SK-N-SH (cell line): ENCODE measurements at regions not wholly inside any gene's neighbourhood (a gene's known extent, or its start where the extent isn't known, plus 50 kb on each side); places are given as distances from the start of the nearest gene placed in this dataset.
A peak's percentile ranks its signal among the peaks of the same experiment; 100 is the strongest.

ENCODE experiments used
- CTCF ChIA-PET: fragments of 300-600, 350-600 bp; formaldehyde crosslinking; extraction: SDS; loops from one replicate; lab custom pipeline; 2021; lab: Yijun Ruan, JAX
- POLR2A ChIA-PET: fragments of 350-600 bp; sonication (Branson Sonifier 250); formaldehyde crosslinking; extraction: SDS; loops from one replicate; lab custom pipeline; 2020; ENCODE audit warnings: antibody characterized with exemption, inconsistent platforms; lab: Yijun Ruan, JAX
- DNase-seq: peaks from one replicate; pipeline ENCODE4 v3.0.0; 2012
- H2AFZ ChIP-seq: fragments of 200-600 bp; sonication (generic); 2 replicates; pipeline ENCODE4 v1.8.1; 2016; ENCODE audit warnings: antibody characterized with exemption, mild to moderate bottlenecking, low read depth
- H3F3A ChIP-seq: fragments of 200-600 bp; sonication (generic); replicated peaks from 2 replicates; pipeline ENCODE3; 2016; ENCODE audit warnings: antibody characterized with exemption, mild to moderate bottlenecking; ENCODE audit not compliant: insufficient read depth
- H3K27ac ChIP-seq, 2 experiments: fragments of 200-500 bp in 1 of 2; fragments of 200-600 bp in 1 of 2; sonication (Bioruptor generic) in 1 of 2; sonication (generic), shearing (Covaris generic) in 1 of 2; 2 replicates each; pipeline versions ENCODE4 v1.5.1 to v1.6.1; 2014 to 2016; ENCODE audit warnings: low read depth in 2 of 2, inconsistent platforms in 1 of 2, low read length in 1 of 2, mild to moderate bottlenecking in 1 of 2, mixed read lengths in 1 of 2
- H3K27me3 ChIP-seq: fragments of 200-600 bp; sonication (generic), shearing (Covaris generic); 2 replicates; pipeline ENCODE4 v1.6.1; 2016; ENCODE audit warnings: mixed run types; ENCODE audit not compliant: insufficient read depth
- H3K36me3 ChIP-seq, 2 experiments: fragments of 200-500 bp in 1 of 2; fragments of 200-600 bp in 1 of 2; sonication (Bioruptor generic) in 1 of 2; sonication (generic) in 1 of 2; replicated peaks in 1 of 2; 2 replicates each; pipeline versions ENCODE3 to v1.5.1; 2014 to 2016; ENCODE audit warnings: low read length in 1 of 2, mild to moderate bottlenecking in 1 of 2; ENCODE audit not compliant: insufficient read depth in 2 of 2, control insufficient read depth in 1 of 2
- H3K4me1 ChIP-seq, 2 experiments: fragments of 200-500 bp in 1 of 2; fragments of 200-600 bp in 1 of 2; sonication (Bioruptor generic) in 1 of 2; sonication (generic), shearing (Covaris generic) in 1 of 2; 2 replicates each; pipeline versions ENCODE4 v1.5.1 to v1.6.1; 2014 to 2016; ENCODE audit warnings: low read depth in 1 of 2, low read length in 1 of 2, mixed run types in 1 of 2; ENCODE audit not compliant: insufficient read depth in 2 of 2, control insufficient read depth in 1 of 2
- H3K4me2 ChIP-seq: fragments of 200-600 bp; sonication (generic), shearing (Covaris generic); 2 replicates; pipeline ENCODE4 v1.6.1; 2017; ENCODE audit warnings: mixed run types
- H3K4me3 ChIP-seq, 2 experiments: fragments of 200-500 bp in 1 of 2; fragments of 200-600 bp in 1 of 2; sonication (Bioruptor generic) in 1 of 2; sonication (generic), shearing (Covaris generic) in 1 of 2; 2 replicates each; pipeline versions ENCODE4 v1.5.1 to v1.8.1; 2014 to 2016; ENCODE audit warnings: low read depth in 2 of 2, inconsistent platforms in 1 of 2, low read length in 1 of 2, mild to moderate bottlenecking in 1 of 2, mixed read lengths in 1 of 2, moderate library complexity in 1 of 2
- H3K79me2 ChIP-seq: fragments of 200-600 bp; sonication (generic); 2 replicates; pipeline ENCODE4 v1.8.1; 2017; ENCODE audit warnings: mild to moderate bottlenecking; ENCODE audit not compliant: insufficient read depth
- H3K9ac ChIP-seq: fragments of 200-600 bp; sonication (generic); 2 replicates; pipeline ENCODE4 v1.6.1; 2017; ENCODE audit warnings: mixed run types
- H3K9me2 ChIP-seq: fragments of 200-600 bp; sonication (generic); 2 replicates; pipeline ENCODE4 v1.6.1; 2017; ENCODE audit warnings: mixed run types
- H3K9me3 ChIP-seq: fragments of 200-600 bp; sonication (generic); 2 replicates; pipeline ENCODE4 v1.6.1; 2017; ENCODE audit warnings: mixed run types, mild to moderate bottlenecking, moderate library complexity
- H4K20me1 ChIP-seq: fragments of 200-600 bp; sonication (generic); 2 replicates; pipeline ENCODE4 v1.6.1; 2017; ENCODE audit warnings: mild to moderate bottlenecking, mixed run types; ENCODE audit not compliant: insufficient read depth
- EP300 ChIP-seq, 2 experiments: IDR thresholded peaks; 2 replicates each; pipeline versions ENCODE4 v1.4.0 to v1.6.1; 2012; ENCODE audit warnings: borderline replicate concordance in 1 of 2, low read depth in 1 of 2, low read length in 1 of 2
- EZH2phosphoT487 ChIP-seq: fragments of 200-600 bp; sonication (generic); IDR thresholded peaks from 2 replicates; pipeline ENCODE4 v1.6.1; 2017; ENCODE audit warnings: low read depth, mixed run types, mild to moderate bottlenecking, antibody characterized with exemption, moderate library complexity, borderline replicate concordance
- FOSL2 ChIP-seq: IDR thresholded peaks from 2 replicates; pipeline ENCODE4 v1.4.0; 2012; ENCODE audit warnings: low read depth, mild to moderate bottlenecking, moderate library complexity, borderline replicate concordance
- FOXJ3 ChIP-seq: sonication (generic); formaldehyde crosslinking; IDR thresholded peaks from 2 replicates; pipeline ENCODE4 v1.5.1; 2020; ENCODE audit warnings: mild to moderate bottlenecking, missing genetic modification reagents
- FOXM1 ChIP-seq: IDR thresholded peaks from 2 replicates; pipeline ENCODE4 v1.4.0; 2012; ENCODE audit warnings: low read depth, mild to moderate bottlenecking
- GABPA ChIP-seq: IDR thresholded peaks from 2 replicates; pipeline ENCODE4 v1.4.0; 2012; ENCODE audit warnings: low read depth, mild to moderate bottlenecking
- IRF3 ChIP-seq: fragments of 150-350 bp; IDR thresholded peaks from 2 replicates; pipeline ENCODE4 v1.6.1; 2016; ENCODE audit warnings: mild to moderate bottlenecking, low read depth, low read length
- MAX ChIP-seq: IDR thresholded peaks from 2 replicates; pipeline ENCODE4 v1.4.0; 2012; ENCODE audit warnings: low read depth
- MXI1 ChIP-seq: IDR thresholded peaks from 2 replicates; pipeline ENCODE4 v1.6.1; 2012; ENCODE audit warnings: mild to moderate bottlenecking, low read depth, low read length, improper control_type of control experiment
- NRF1 ChIP-seq: IDR thresholded peaks from 2 replicates; pipeline ENCODE4 v1.6.1; 2012; ENCODE audit warnings: low read depth, mild to moderate bottlenecking, low read length
- PBX3 ChIP-seq: IDR thresholded peaks from 2 replicates; pipeline ENCODE4; 2012
- POLR2AphosphoS5 ChIP-seq: IDR thresholded peaks from 2 replicates; pipeline ENCODE4 v1.6.1; 2012; ENCODE audit warnings: low read depth, low read length
- SMC3 ChIP-seq: IDR thresholded peaks from 2 replicates; pipeline ENCODE4 v1.6.1; 2012; ENCODE audit warnings: low read depth, low read length, improper control_type of control experiment
- TCF12 ChIP-seq: IDR thresholded peaks from 2 replicates; pipeline ENCODE4 v1.4.0; 2012
- USF1 ChIP-seq: IDR thresholded peaks from 2 replicates; pipeline ENCODE4 v1.4.0; 2012; ENCODE audit warnings: low read depth, borderline replicate concordance
- WGBS: methylation state at CpG from one replicate; pipeline ENCODE4 v1.1.6; 2017; ENCODE audit warnings: low lambda C conversion rate; 5-methylcytosine and 5-hydroxymethylcytosine counted together

- no peak for DNase-seq
- no peak overlapping the region for H3K9ac ChIP-seq
- peaks cover 2% of the 10 kb centered on the region for H3F3A ChIP-seq
- no peak for TF ChIP-seq GABPA
- no peak for TF ChIP-seq POLR2AphosphoS5
- no peak for TF ChIP-seq SMC3
- TF ChIP-seq MXI1, result no peak
- no peak for TF ChIP-seq FOXJ3
- no peak for TF ChIP-seq USF1
- no peak for TF ChIP-seq TCF12
- no peak for TF ChIP-seq FOXM1
- TF ChIP-seq EP300 (IDR thresholded peaks at IDR 0.05; ENCODE audit: borderline replicate concordance in 1 of 2, low read depth in 1 of 2, low read length in 1 of 2), result no peak
- no peak for TF ChIP-seq FOSL2
- no peak for TF ChIP-seq PBX3
- TF ChIP-seq EZH2phosphoT487, result no peak
- no peaks in the 10 kb centered on the region for H3K27me3 ChIP-seq
- H3K27ac ChIP-seq, result no peak overlapping the region
- POLR2A ChIA-PET, result no interaction called here
- no peaks in the 10 kb centered on the region for H3K36me3 ChIP-seq
- H4K20me1 ChIP-seq, result no peaks in the 10 kb centered on the region
- no peaks in the 10 kb centered on the region for H3K9me3 ChIP-seq
- no peak overlapping the region for H3K4me3 ChIP-seq
- H3K4me2 ChIP-seq, result no peak overlapping the region
- no peaks in the 10 kb centered on the region for H3K79me2 ChIP-seq
- no peak overlapping the region for H2AFZ ChIP-seq
- CTCF ChIA-PET, result interaction anchor here (1.2 kb wide), 2 partner anchors 9 to 30 kb away, joined by 3 to 5 read pairs; no protein-coding TSS in a partner anchor
- H3K4me1 ChIP-seq, result peaks cover 0 to 7% of the 10 kb centered on the region in 2 experiments; a peak in 2 of 4 replicates
- no peaks in the 10 kb centered on the region for H3K9me2 ChIP-seq
These were observed 123.4 kb upstream of the RFC3 start for GRCh38 chr13:33694546-33694945.

- TF ChIP-seq IRF3, result no peak
- no peak for TF ChIP-seq FOXJ3
- no peak for TF ChIP-seq MAX
- TF ChIP-seq NRF1, result no peak
- Histone ChIP-seq H2AFZ (no peak overlapping the region), H3K9ac (no peak overlapping the region), H3F3A (peaks cover 2% of the 10 kb centered on the region), H3K27me3 (no peaks in the 10 kb centered on the region), H3K4me2 (0 out of 2 replicates have a peak overlapping the region, but pooled peaks have one; percentile 10), H4K20me1 (no peaks in the 10 kb centered on the region), H3K36me3 (no peaks in the 10 kb centered on the region), H3K4me3 (no peak overlapping the region), H3K79me2 (no peaks in the 10 kb centered on the region), H3K9me2 (no peaks in the 10 kb centered on the region), H3K9me3 (no peaks in the 10 kb centered on the region), H3K4me1 (peaks cover 0 to 7% of the 10 kb centered on the region in 2 experiments; a peak in 2 of 4 replicates), H3K27ac (peak overlapping the region in 1 of 2 experiments; percentile 39; a peak in 3 of 4 replicates)
- ChIA-PET POLR2A (no interaction called here), CTCF (no interaction called here)
- no peak for DNase-seq
- WGBS, result 47% methylated on average over 1 of the region's 1 CpG
These were observed 121.4 kb upstream of the RFC3 start for GRCh38 chr13:33696530-33696929.
